GM12865 (cell line): ENCODE measurements at regions not wholly inside any gene's neighbourhood (a gene's known extent, or its start where the extent isn't known, plus 50 kb on each side); places are given as distances from the start of the nearest gene placed in this dataset.
"Not testable (repeated sequence)": the region's sequence is repeated elsewhere in the genome, so short reads cannot be mapped to it uniquely, and the experiment has no call there.

Source experiments
- DNase-seq: peaks from one replicate; pipeline ENCODE4 v3.0.0; 2010; ENCODE audit warnings: low read depth
- H3K4me3 ChIP-seq: 2 replicates; pipeline ENCODE4 v1.5.1; 2011; ENCODE audit warnings: mild to moderate bottlenecking, low read depth, low read length, control low read depth
- TF ChIP-seq, protein P1 (sequence below): IDR thresholded peaks from 2 replicates; pipeline ENCODE4 v1.5.1; 2011; ENCODE audit warnings: low read length, control low read depth, low read depth, inconsistent platforms; ENCODE audit not compliant: insufficient read depth; ENCODE audit errors: missing control alignments

DNA sequence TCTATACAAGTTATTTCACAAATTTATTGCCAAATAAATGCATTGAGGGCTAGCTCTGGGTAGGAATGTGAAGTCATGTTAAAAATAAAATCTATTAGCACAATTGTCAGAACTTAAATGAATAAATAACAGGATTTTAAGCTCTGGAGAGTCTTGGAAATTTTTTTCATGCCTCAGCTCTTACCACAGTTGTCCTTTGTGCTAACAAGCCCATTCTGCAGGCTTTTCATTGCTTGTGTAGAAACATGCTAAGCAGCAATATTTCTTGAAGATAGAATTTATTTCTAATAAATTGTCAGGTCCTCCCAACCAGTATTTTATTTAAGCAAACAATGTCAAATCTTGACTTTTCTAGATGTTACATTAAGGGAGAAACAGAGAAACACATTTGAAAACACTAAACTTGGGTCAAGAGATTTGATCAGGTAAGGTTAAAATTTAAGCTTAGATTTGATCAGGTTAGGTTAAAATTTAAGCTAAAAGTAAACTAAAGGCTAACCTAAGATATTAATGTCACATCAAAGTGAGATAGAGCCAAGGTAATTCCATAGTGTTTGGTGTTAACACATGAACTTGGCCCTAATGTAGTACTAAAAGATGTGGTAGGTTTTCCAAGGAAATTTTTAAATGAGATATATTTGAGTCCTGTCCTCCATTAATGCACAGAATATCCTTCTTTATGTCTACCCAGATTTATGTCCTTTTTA is 179.1 kb upstream of the IL1RAPL1 start:
- TF ChIP-seq, protein P1, sequence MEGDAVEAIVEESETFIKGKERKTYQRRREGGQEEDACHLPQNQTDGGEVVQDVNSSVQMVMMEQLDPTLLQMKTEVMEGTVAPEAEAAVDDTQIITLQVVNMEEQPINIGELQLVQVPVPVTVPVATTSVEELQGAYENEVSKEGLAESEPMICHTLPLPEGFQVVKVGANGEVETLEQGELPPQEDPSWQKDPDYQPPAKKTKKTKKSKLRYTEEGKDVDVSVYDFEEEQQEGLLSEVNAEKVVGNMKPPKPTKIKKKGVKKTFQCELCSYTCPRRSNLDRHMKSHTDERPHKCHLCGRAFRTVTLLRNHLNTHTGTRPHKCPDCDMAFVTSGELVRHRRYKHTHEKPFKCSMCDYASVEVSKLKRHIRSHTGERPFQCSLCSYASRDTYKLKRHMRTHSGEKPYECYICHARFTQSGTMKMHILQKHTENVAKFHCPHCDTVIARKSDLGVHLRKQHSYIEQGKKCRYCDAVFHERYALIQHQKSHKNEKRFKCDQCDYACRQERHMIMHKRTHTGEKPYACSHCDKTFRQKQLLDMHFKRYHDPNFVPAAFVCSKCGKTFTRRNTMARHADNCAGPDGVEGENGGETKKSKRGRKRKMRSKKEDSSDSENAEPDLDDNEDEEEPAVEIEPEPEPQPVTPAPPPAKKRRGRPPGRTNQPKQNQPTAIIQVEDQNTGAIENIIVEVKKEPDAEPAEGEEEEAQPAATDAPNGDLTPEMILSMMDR = no peak
- no peak overlapping the region for H3K4me3 ChIP-seq
- no peak for DNase-seq

GRCh38 chrX:28398342-28398741 is 188.9 kb upstream of the IL1RAPL1 start:
- H3K4me3 ChIP-seq = no peak overlapping the region
- TF ChIP-seq, protein P1 = no peak
- no peak for DNase-seq

GRCh38 chrX:28391528-28391927 is 195.7 kb upstream of the IL1RAPL1 start:
- H3K4me3 ChIP-seq = no peak overlapping the region
- TF ChIP-seq, protein P1 = no peak
- DNase-seq = no peak

DNA sequence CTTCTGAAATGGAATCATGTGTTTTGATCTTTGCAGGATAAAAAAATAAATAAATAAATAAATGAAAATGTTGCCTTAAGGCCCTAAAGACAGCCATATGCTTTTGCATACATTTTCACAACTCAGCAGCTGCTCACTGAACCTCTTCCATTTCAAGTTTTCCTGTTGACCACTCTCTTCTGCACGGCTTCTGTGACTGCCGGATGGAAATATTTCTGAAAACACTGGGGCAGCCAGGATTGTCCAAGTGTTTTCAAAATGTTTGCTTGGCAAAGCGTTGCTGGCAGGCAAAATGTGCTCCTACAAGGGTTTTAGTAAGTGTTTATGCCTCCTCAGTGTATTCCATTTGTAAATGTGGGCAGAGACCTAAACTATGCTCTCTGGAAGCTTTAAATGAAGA is 208.1 kb upstream of the IL1RAPL1 start:
- DNase-seq = no peak
- TF ChIP-seq, protein P1 = no peak
- no peak overlapping the region for H3K4me3 ChIP-seq

- not testable (repeated sequence) for H3K4me3 ChIP-seq, DNase-seq
These were observed 219.6 kb upstream of the IL1RAPL1 start for GRCh38 chrX:28367649-28368048.

DNA sequence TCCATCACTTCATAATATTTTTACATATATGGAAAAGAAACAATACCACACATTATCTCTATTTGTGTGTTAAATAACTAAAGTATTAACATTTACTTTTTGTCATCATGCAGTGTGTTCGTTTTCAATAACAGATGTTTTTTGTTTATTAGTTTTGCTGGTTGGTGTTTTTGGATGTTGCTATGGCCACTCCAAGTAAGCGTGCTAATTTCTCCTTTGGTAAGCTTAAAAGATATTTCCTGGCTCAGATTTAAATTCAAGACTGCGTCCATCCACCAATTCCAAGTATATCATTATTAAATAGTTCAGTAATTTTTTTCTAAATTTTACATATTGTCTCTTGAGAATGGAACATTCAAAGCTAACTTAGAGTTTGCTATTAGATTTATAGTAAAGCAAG is 235.4 kb upstream of the IL1RAPL1 start:
- DNase-seq = no peak
- TF ChIP-seq, protein P1 = no peak
- no peak overlapping the region for H3K4me3 ChIP-seq

GRCh38 chrX:28349888-28350287 is 237.4 kb upstream of the IL1RAPL1 start:
- H3K4me3 ChIP-seq = no peak overlapping the region
- TF ChIP-seq, protein P1 = no peak
- no peak for DNase-seq
